C4-2B (cell line): ENCODE measurements at regions not wholly inside any gene's neighbourhood (a gene's known extent, or its start where the extent isn't known, plus 50 kb on each side); places are given as distances from the start of the nearest gene placed in this dataset.

Experiments
- CTCF ChIP-seq: fragments of 450-650 bp; conservative IDR thresholded peaks from 2 replicates; pipeline ENCODE4 v1.5.1; 2017; ENCODE audit warnings: mild to moderate bottlenecking
- ZFX ChIP-seq: fragments of 450-650 bp; IDR thresholded peaks from 2 replicates; pipeline ENCODE4 v1.6.1; 2017

GRCh38 chr3:68485051-68485450 lies 447.3 kb downstream of the TAFA4 start:
- no peak for TF ChIP-seq CTCF
- TF ChIP-seq ZFX, result no peak
